Right ventricle myocardium superior (tissue), 1 donor: ENCODE measurements at regions not wholly inside any gene's neighbourhood (a gene's known extent, or its start where the extent isn't known, plus 50 kb on each side); places are given as distances from the start of the nearest gene placed in this dataset.
"Not testable (repeated sequence)": the region's sequence is repeated elsewhere in the genome, so short reads cannot be mapped to it uniquely, and the experiment has no call there.

ENCODE experiments used
- ATAC-seq: fragments of 200-7000 bp; cut with Tn5 transposase; one replicate; pipeline ENCODE4 v1.9.1; 2020; ENCODE audit warnings: mild to moderate bottlenecking; ENCODE audit not compliant: poor library complexity
- DNase-seq: peaks from one replicate; pipeline ENCODE4 v3.0.0-alpha.2; 2020
- intact Hi-C: fragments of 100-400 bp; cut with DNase I; formaldehyde crosslinking; loops from one replicate; pipeline ENCODE4 v1.11.2; 2022
- donor health status: DM: no; HTN: yes; CAD: no; lungs with severe emphysema.

- intact Hi-C loops = no loop called here
- ATAC-seq (no peak), DNase-seq (no peak)
Measured at GRCh38 chr2:8436585-8436984, 245.3 kb upstream of the ID2 start.

GRCh38 chr2:8437228-8437948, 244.5 kb upstream of the ID2 start:
- DNase-seq = no peak

GRCh38 chr2:8437949-8438400, 243.9 kb upstream of the ID2 start:
- intact Hi-C loops = no loop called here
- no peak for ATAC-seq
- no peak for DNase-seq

More at GRCh38 chr2:8437228-8437948, 244.5 kb upstream of the ID2 start:
- intact Hi-C loops = no loop called here
- peak; percentile 51 for ATAC-seq

GRCh38 chr2:8438476-8438875, 243.4 kb upstream of the ID2 start:
- ATAC-seq (peak; percentile 28), DNase-seq (no peak)
- intact Hi-C loops = no loop called here

GRCh38 chr2:8438996-8439395, 242.9 kb upstream of the ID2 start:
- DNase-seq = peak; percentile 56
- intact Hi-C loops = no loop called here
- ATAC-seq = peak; percentile 86

GRCh38 chr2:8440029-8440778, 241.7 kb upstream of the ID2 start:
- intact Hi-C loops = no loop called here
- DNase-seq (no peak), ATAC-seq (no peak)

- no peak for DNase-seq
- intact Hi-C loops = no loop called here
- no peak for ATAC-seq
Measured at GRCh38 chr2:8441371-8441770, 240.5 kb upstream of the ID2 start.

- intact Hi-C loops = no loop called here
- ATAC-seq (no peak), DNase-seq (no peak)
Measured at GRCh38 chr2:8441986-8442385, 239.9 kb upstream of the ID2 start.

GRCh38 chr2:8442833-8443486, 238.9 kb upstream of the ID2 start:
- intact Hi-C loops = no loop called here
- ATAC-seq (no peak), DNase-seq (no peak)

- intact Hi-C loops = no loop called here
- DNase-seq (no peak), ATAC-seq (no peak)
Measured at GRCh38 chr2:8445580-8445979, 236.3 kb upstream of the ID2 start.

- DNase-seq, intact Hi-C loops: not testable (repeated sequence)
Measured at GRCh38 chr2:8446751-8447150, 235.1 kb upstream of the ID2 start.

GRCh38 chr2:8447610-8448221, 234.1 kb upstream of the ID2 start:
- DNase-seq (no peak), ATAC-seq (no peak)
- intact Hi-C loops = no loop called here

More at GRCh38 chr2:8446751-8447150, 235.1 kb upstream of the ID2 start:
- not testable (repeated sequence) for ATAC-seq

GRCh38 chr2:8448824-8449556, 232.9 kb upstream of the ID2 start:
- ATAC-seq (no peak), DNase-seq (no peak)
- intact Hi-C loops = no loop called here

GRCh38 chr2:8451273-8451672, 230.6 kb upstream of the ID2 start:
- ATAC-seq = peak; percentile 25
- DNase-seq = no peak
- intact Hi-C loops = no loop called here

GRCh38 chr2:8452296-8452695, 229.6 kb upstream of the ID2 start:
- intact Hi-C loops = no loop called here
- no peak for ATAC-seq
- DNase-seq = no peak

GRCh38 chr2:8452979-8453903, 228.6 kb upstream of the ID2 start:
- ATAC-seq (no peak), DNase-seq (no peak)

GRCh38 chr2:8453904-8454302, 228.0 kb upstream of the ID2 start:
- DNase-seq (peak; percentile 47), ATAC-seq (no peak)
- intact Hi-C loops = no loop called here

More at GRCh38 chr2:8452979-8453903, 228.6 kb upstream of the ID2 start:
- intact Hi-C loops = no loop called here

GRCh38 chr2:8454797-8455196, 227.1 kb upstream of the ID2 start:
- intact Hi-C loops = no loop called here
- DNase-seq = no peak
- ATAC-seq = peak; percentile 37
